IgD-negative memory B cell (primary cell): ENCODE measurements at regions not wholly inside any gene's neighbourhood (a gene's known extent, or its start where the extent isn't known, plus 50 kb on each side); places are given as distances from the start of the nearest gene placed in this dataset.

Source experiments
- H3K27ac Mint-ChIP-seq, 3 donors: one replicate each; pipeline ENCODE4 v1.8.0; 2020 to 2022; ENCODE audit warnings: mild to moderate bottlenecking in 3 of 3, mixed read lengths in 3 of 3, moderate library complexity in 1 of 3
- H3K27me3 Mint-ChIP-seq: one replicate; pipeline ENCODE4 v1.8.0; 2021; ENCODE audit warnings: mixed read lengths
- H3K36me3 Mint-ChIP-seq: one replicate; pipeline ENCODE4 v1.8.0; 2020; ENCODE audit warnings: mild to moderate bottlenecking, mixed read lengths
- H3K4me1 Mint-ChIP-seq, 3 donors: one replicate each; pipeline ENCODE4 v1.8.0; 2020 to 2022; ENCODE audit warnings: mixed read lengths in 3 of 3, mild to moderate bottlenecking in 1 of 3
- H3K4me3 Mint-ChIP-seq, 4 donors: one replicate each; pipeline ENCODE4 v1.8.0; 2020 to 2022; ENCODE audit warnings: mild to moderate bottlenecking in 4 of 4, mixed read lengths in 4 of 4, moderate library complexity in 3 of 4
- H3K9me3 Mint-ChIP-seq, 3 donors: one replicate each; pipeline ENCODE4 v1.8.0; 2020 to 2021; ENCODE audit warnings: mixed read lengths in 3 of 3, mild to moderate bottlenecking in 1 of 3

DNA sequence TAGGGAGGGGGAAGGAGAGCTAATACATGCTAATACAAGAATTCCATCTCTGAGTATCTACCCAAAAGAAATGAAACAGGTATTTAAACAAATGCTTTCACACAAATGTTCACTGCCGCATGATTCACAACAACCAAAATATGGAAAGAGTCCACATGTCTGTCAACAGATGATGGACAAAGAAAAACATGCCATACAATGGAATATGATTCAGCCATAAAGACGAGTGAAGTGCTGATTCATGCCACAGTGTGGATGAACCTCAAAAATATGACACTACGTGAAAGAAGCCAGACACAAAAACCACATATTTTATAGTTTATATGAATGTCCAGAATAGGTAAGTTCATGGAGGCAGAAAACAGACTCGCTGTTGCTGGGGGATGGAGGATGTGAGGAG, 321.4 kb downstream of the FOXL1 start:
- H3K4me3 Mint-ChIP-seq: no peak overlapping the region
- H3K9me3 Mint-ChIP-seq: peaks cover 0 to 2% (median 0%) of the 10 kb centered on the region in 3 donors
- no peaks in the 10 kb centered on the region for H3K4me1 Mint-ChIP-seq
- peaks cover 2% of the 10 kb centered on the region for H3K36me3 Mint-ChIP-seq
- H3K27ac Mint-ChIP-seq: no peak overlapping the region
- H3K27me3 Mint-ChIP-seq: peaks cover 3% of the 10 kb centered on the region

DNA sequence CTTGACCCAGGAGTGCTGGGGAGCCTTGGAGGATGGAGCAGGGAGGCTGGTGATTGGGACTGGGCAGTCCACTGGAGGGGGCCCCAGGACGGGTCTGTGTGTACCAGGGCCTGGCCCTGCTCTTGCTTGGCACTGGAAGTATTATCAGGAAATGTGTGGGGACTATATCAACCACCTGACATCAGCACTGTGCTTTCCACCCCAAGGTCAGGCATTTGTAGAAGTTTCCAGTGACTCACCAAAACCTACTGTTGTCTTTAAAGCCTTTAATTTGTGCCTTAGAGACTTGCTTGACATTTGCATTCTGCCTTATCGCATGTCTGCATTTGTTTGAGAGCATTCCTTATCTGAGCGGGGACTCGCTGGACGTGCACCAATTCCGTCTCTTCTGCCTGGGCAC, 323.1 kb downstream of the FOXL1 start:
- H3K27me3 Mint-ChIP-seq: peaks cover 3% of the 10 kb centered on the region
- H3K4me3 Mint-ChIP-seq: no peak overlapping the region
- H3K27ac Mint-ChIP-seq: no peak overlapping the region
- H3K9me3 Mint-ChIP-seq: peaks cover 0 to 2% (median 0%) of the 10 kb centered on the region in 3 donors
- no peaks in the 10 kb centered on the region for H3K4me1 Mint-ChIP-seq
- peaks cover 2% of the 10 kb centered on the region for H3K36me3 Mint-ChIP-seq

DNA sequence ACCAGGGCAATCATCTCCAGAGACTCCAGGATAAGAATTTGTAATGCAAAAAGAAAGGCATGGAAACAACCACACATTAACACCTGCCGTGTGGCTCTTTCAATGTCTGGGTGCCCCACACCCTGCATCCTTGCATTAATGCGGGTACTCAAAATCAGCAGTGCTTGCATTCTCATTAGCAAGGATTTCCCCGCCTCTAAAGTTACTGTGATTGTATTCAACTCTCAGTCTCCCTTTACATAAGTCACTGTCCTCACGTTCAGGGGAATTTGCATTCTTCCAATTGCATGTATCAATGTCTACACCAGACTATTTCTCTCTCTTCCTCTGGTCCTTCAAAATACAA, 324.3 kb downstream of the FOXL1 start:
- Mint-ChIP-seq H3K4me1 (no peaks in the 10 kb centered on the region), H3K27me3 (peaks cover 6% of the 10 kb centered on the region), H3K36me3 (no peaks in the 10 kb centered on the region), H3K27ac (no peak overlapping the region), H3K4me3 (no peak overlapping the region), H3K9me3 (peaks cover 0 to 4% (median 0%) of the 10 kb centered on the region in 3 donors)

DNA sequence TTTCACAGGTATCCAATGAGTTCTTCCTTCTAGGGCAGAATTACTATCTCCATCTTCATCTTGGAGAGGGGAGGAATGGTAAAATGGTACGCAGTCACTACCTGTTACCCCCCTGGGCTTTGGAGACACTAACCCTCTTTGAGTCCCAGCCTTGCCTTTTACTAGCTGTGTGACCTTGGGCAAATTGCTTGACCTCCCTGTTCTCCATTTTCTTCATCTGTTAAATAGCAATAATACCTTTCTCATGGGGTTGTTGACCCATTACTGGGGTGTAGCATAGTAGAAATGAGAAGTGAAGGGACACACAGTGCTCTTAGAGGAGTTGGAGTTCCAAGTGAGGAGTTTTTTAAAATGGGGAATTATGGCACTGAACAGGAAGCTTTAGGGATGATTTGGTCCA, 324.7 kb downstream of the FOXL1 start:
- Mint-ChIP-seq H3K4me3 (no peak overlapping the region), H3K36me3 (no peaks in the 10 kb centered on the region), H3K27ac (no peak overlapping the region), H3K4me1 (no peaks in the 10 kb centered on the region), H3K9me3 (peaks cover 0 to 4% (median 0%) of the 10 kb centered on the region in 3 donors), H3K27me3 (peaks cover 10% of the 10 kb centered on the region)

DNA sequence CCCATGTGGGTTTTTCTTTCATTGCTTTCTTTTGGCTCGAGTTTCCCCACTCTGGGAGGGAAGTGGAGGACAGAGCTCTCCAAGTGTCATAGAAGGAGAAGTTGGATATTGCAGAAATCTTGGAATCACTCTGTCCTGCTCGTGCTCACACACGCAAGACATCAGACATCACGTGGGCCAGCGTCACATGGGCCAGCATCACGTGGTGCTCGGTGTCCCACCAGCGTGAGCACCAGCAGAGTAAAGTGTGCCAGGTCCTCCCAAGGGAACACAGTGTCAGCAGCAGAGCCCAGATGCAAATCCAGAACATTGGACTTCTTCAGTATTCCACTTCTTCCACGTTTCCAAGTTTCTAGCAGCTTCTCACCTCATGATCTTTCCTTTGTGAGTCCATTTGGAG, 327.0 kb downstream of the FOXL1 start:
- Mint-ChIP-seq H3K4me3 (no peak overlapping the region), H3K27me3 (peaks cover 10% of the 10 kb centered on the region), H3K9me3 (peaks cover 0 to 4% (median 0%) of the 10 kb centered on the region in 3 donors), H3K36me3 (no peaks in the 10 kb centered on the region), H3K27ac (no peak overlapping the region), H3K4me1 (no peaks in the 10 kb centered on the region)

DNA sequence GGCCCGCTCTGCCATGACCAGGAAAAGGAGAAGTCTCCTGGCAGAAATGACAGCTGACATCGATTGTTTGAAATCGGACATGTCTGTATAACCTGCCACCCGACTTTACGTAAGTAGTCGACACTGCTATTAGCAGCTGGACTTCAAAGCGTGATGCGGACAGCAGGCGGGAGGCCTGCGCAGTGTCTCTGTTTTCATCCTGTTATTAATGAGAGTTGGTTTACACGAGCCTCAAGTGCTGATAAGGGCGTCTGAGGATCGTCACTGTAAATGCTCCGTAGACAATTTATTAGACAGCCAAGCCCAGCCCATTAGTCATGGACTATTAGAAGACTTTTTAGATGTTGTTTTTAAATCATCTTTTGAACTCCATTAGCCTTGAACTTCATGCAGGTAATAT, 328.3 kb downstream of the FOXL1 start:
- no peak overlapping the region for H3K4me3 Mint-ChIP-seq
- no peaks in the 10 kb centered on the region for H3K36me3 Mint-ChIP-seq
- H3K9me3 Mint-ChIP-seq: peaks cover 0 to 1% (median 0%) of the 10 kb centered on the region in 3 donors
- H3K27ac Mint-ChIP-seq: no peak overlapping the region
- peaks cover 10% of the 10 kb centered on the region for H3K27me3 Mint-ChIP-seq
- no peaks in the 10 kb centered on the region for H3K4me1 Mint-ChIP-seq

DNA sequence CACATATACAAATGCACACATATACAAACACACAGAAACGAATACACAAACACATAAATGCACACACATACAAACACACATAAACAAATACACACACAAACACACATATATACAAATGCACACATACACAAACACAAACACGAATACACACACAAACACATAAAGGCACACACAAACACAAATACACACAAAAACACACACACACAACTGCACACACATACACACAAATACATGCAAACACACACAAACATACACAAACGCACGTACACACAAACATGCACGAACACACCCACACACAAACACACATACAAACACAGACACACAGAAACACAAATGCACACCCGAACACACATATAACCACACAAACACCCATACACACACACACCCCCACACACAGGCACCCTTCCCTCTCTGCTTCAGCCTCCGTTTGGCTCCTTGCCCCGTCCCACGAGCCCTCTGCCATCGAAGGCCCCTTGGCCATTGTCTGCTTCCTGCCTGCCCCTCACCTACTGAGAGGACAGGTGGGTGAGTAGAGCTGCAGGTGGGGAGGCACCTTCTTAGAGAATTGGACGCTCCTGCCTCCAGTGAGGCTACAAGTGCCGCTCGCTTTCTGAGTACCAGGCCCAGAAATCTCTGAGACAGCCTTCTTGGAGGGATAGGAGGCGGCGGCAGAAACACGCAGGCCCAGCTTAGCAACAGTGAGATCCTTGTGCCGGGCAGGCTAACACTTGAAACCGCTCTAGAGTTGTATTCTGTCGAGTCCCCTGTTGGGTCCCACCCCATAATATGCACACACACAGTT, 331.2 kb downstream of the FOXL1 start:
- Mint-ChIP-seq H3K27me3 (peaks cover 10% of the 10 kb centered on the region), H3K4me1 (peaks cover 0 to 2% (median 0%) of the 10 kb centered on the region in 3 donors)

DNA sequence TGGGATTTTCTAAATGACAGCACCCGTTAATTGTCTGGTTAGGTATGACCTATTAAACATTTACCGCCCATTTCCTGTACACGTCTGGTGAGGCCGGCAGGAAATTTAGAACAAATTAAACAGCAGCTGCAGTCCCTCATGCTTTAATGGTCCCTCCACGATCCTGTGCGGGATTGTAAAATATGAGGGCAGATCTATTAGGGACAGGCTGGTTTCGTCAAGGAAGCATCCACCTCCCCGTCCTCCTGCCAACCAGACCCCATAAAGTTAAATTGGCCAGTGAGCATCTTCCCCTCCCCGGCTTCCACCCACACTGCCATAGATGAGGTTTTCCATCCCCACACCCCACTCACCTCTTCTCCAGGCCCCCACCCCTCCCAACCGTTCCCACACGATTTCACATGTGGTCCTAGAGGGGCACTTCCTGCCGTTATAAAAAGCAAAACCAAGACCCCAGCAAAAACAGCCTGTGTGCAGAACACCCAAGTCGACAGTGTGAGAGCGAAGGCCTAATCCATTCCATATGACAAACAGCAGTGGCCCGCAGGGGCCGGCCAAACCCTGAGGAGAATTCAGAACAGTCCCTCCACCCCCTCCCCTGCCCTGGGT, 331.9 kb downstream of the FOXL1 start:
- H3K36me3 Mint-ChIP-seq: no peaks in the 10 kb centered on the region
- no peak overlapping the region for H3K27ac Mint-ChIP-seq
- peaks cover 0 to 2% (median 1%) of the 10 kb centered on the region in 3 donors for H3K9me3 Mint-ChIP-seq
- no peak overlapping the region for H3K4me3 Mint-ChIP-seq
- H3K4me1 Mint-ChIP-seq: peaks cover 0 to 2% (median 0%) of the 10 kb centered on the region in 3 donors
- peaks cover 10% of the 10 kb centered on the region for H3K27me3 Mint-ChIP-seq

More for the DNA sequence above, 331.2 kb downstream of the FOXL1 start:
- Mint-ChIP-seq H3K4me3 (no peak overlapping the region), H3K27ac (no peak overlapping the region), H3K9me3 (peaks cover 0 to 2% (median 1%) of the 10 kb centered on the region in 3 donors), H3K36me3 (no peaks in the 10 kb centered on the region)

DNA sequence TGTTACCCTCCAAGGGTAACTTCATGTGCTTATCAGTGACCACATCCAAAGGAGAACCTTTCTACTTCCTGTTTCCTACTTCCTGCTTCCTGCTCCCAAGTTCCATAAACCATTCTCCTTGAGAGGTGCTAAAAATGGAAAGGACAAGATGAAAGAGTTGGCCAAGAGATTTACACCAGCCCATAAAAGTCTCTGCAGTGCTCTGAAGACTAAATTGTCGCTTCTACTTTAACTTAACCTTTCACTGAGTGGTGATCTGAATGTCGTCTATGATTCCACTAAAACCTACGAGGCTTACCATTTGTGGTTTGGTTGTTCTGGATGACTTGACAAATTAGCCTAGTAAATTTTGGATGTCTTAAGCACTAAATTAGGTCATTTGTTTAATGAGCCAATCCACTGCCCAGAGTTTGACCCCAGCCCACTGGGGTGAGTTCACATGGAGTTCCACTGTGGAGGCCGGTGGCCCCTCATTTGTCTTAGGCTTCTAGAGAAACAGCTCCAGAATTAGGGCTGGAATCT, 333.1 kb downstream of the FOXL1 start:
- no peak overlapping the region for H3K27ac Mint-ChIP-seq
- H3K27me3 Mint-ChIP-seq: peaks cover 6% of the 10 kb centered on the region
- peaks cover 0 to 2% (median 1%) of the 10 kb centered on the region in 3 donors for H3K9me3 Mint-ChIP-seq
- H3K36me3 Mint-ChIP-seq: no peaks in the 10 kb centered on the region
- H3K4me3 Mint-ChIP-seq: no peak overlapping the region
- peaks cover 0 to 2% (median 0%) of the 10 kb centered on the region in 3 donors for H3K4me1 Mint-ChIP-seq

DNA sequence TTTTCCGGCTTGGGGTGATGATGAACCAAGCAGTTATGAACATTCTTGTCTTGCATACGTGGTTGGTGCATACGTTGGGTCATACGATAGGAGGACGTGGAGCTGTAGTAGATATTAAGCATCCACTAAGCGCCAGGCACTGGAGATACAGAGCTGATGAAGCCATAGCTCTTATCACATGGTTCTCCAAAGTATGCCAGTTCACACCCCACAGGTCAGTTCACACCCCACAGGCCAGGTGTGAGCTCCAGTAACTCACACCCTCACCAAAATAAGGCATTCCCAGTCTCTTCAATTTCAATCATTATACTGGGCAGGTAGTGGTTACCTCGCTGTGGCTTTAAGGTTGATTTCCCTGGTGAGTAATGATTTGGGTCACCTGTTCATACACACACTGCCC, 335.5 kb downstream of the FOXL1 start:
- Mint-ChIP-seq H3K4me1 (peaks cover 0 to 2% (median 0%) of the 10 kb centered on the region in 3 donors), H3K27me3 (no peaks in the 10 kb centered on the region), H3K4me3 (no peak overlapping the region), H3K27ac (no peak overlapping the region), H3K9me3 (peaks cover 0 to 2% (median 0%) of the 10 kb centered on the region in 3 donors), H3K36me3 (no peaks in the 10 kb centered on the region)

DNA sequence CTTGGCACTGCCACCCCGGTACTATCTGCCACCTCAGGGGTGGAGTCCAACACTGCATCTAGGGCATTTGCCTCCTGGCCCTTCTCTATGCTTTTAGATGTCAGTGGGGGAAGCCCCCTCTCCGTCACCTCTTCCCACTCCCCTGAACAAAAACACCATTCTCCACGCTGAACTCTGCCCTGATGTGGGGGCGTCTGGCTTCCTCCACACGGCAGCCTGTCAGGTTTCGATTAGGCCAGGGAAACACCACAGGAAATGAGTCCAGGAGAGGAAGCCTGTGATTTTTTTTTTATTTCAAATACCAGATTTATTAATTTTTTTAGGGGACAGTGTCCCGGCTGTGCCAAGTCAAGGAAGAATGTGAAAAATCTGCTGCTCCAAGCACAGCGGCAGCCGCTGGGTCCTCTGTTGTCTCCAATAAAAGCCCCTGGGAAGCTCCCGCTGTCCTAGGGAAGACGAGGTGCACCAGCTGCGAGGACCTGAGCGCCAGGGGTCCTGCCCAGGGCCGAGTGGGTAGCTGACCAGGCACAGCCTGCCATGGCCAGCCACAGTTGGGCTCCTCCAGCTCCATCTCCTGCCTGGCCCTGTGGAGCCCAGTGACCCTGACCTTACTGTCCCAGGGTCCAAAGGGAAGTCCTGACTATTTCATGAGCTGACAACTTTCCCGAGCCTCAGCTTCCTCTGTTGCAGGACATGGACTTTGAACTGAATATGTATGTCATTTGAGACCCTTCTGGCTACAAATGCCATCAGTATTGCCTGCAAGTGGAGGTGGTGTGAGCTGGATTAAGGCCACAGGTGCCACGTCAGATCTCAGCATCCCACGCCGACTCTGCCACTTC, 336.7 kb downstream of the FOXL1 start:
- Mint-ChIP-seq H3K27me3 (no peaks in the 10 kb centered on the region), H3K36me3 (no peaks in the 10 kb centered on the region), H3K9me3 (peaks cover 0 to 2% (median 0%) of the 10 kb centered on the region in 3 donors), H3K4me1 (peaks cover 0 to 2% (median 0%) of the 10 kb centered on the region in 3 donors), H3K4me3 (no peak overlapping the region), H3K27ac (no peak overlapping the region)

DNA sequence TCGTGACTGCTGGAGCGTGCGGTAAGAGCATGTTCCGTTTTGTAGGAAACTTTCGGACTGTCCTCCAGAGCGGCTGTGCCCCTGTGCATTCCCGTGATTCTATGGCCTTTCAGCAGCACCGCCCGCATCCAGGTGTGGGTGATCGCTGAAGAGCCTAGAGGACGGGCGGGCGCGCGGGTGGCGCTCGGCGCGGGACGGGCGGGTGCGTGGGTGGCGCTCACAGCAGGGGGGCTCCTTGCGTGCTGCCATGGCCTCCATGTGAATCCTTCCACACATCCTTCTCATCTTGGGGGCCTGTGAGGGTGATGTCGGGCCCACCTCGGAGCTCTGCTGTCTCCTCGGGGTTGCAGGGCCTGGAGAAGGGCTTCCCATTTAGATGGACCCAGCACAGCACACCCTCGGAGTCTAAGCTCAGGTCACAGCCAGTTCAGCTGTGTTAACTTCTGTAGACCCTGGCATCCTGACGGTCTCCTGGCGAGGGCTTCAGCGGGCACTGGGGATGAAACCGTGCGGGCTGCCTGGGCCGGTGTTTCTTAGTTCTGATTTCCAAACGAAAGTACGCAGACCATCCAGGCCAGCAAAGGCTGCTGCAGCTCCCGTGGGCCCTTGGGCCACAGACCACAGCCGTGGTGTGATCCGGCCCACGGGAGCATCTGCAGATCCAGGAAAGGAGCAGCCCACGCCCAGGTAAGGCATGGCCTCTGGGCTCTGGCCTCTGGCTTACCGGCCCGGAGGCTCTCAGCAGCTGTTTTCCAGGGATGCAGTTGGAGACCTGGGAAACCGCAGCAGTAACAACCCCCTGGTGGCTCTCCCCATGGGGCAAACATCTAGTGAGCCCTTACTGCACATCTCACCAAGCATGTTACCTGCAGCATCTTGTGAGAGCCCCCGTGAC, 339.4 kb downstream of the FOXL1 start:
- peaks cover 0 to 1% (median 0%) of the 10 kb centered on the region in 3 donors for H3K4me1 Mint-ChIP-seq
- H3K4me3 Mint-ChIP-seq: no peak overlapping the region
- H3K27ac Mint-ChIP-seq: no peak overlapping the region
- peaks cover 4 to 6% (median 4%) of the 10 kb centered on the region in 3 donors for H3K9me3 Mint-ChIP-seq
- H3K27me3 Mint-ChIP-seq: no peaks in the 10 kb centered on the region
- H3K36me3 Mint-ChIP-seq: peaks cover 2% of the 10 kb centered on the region

DNA sequence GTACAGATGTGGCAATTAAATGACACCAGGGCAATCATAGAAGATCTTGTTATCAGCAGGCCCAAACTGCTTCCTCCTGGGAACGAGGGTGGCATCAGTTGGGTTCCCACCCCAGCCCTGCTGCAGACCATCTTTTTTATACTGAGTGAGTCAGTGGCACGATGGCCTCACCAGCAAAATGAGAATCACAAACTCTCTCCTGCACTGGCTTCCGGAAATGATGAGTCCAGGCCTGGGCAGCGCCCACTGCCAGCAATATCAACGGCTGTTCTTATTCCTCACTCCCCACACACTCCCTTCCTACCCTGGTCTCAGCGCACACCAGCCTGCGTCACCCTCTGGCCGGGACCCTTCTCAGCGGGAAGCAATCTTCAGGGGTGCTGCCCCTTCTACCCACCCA, 340.3 kb downstream of the FOXL1 start:
- Mint-ChIP-seq H3K36me3 (peaks cover 2% of the 10 kb centered on the region), H3K27ac (no peak overlapping the region), H3K27me3 (peaks cover 2% of the 10 kb centered on the region), H3K4me3 (no peak overlapping the region), H3K4me1 (peaks cover 0 to 1% (median 0%) of the 10 kb centered on the region in 3 donors), H3K9me3 (peaks cover 2 to 6% (median 4%) of the 10 kb centered on the region in 3 donors)

DNA sequence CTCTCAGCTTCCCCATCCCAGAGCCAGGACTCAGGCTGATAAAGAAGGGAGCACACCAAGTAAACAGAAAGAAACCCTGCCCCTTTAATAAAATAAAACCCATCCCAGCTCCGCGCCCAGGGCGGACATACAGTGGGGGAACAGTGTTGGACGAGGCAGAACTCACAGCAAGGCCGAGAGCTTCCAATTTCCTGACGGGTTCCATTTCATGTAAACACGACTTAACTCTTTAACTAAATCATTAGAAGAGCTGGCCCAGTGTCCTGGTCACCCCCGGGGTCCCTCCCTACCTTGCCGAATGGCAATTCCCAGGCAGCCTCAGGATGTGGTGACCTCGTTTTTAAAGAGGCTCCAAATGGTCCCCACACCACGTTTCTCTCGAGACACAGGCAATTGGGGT, 340.7 kb downstream of the FOXL1 start:
- no peak overlapping the region for H3K27ac Mint-ChIP-seq
- H3K27me3 Mint-ChIP-seq: peaks cover 2% of the 10 kb centered on the region
- H3K4me3 Mint-ChIP-seq: no peak overlapping the region
- peaks cover 2% of the 10 kb centered on the region for H3K36me3 Mint-ChIP-seq
- peaks cover 2 to 6% (median 4%) of the 10 kb centered on the region in 3 donors for H3K9me3 Mint-ChIP-seq
- H3K4me1 Mint-ChIP-seq: peaks cover 0 to 1% (median 0%) of the 10 kb centered on the region in 3 donors
